ENCODE measurements at regions not wholly inside any gene's neighbourhood (a gene's known extent, or its start where the extent isn't known, plus 50 kb on each side); places are given as distances from the start of the nearest gene placed in this dataset.

DNA sequence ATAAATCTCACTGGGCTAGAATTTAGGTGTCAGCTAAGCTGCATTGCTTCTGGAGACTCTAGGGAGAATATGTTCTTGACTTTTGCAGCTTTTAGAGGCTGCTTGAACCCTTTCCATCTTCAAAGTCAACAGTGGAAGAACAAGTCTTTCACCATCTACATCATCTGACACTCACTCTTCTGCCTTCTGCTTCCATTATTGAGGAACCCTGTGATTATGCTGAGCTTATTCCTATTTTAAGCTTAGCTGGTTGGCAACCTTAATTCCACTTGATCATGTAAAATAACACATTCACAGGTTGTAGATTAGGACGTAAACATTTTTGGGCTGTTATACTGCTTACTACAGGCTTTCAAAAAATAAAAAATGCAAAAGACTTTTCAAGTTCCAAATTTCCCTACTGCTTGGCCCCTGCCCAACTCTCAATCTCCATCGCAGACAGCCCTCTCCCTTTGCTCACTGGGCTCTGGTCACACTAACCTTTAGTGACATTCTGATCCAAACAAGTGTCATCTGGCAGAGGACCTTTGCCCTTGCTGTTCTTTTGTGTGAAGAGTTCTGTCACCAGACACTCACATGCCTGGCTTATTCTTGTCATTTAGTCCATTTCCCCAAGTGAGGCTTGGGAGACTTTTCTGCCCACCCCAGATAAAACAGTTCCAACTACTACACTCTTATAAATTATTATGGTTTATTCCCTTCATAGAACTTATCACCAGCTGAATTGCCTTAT lies 1056.0 kb downstream of the STIM2 start:
- H3K4me1 ChIP-seq (ENCODE audit: control insufficient read depth in 1 of 2, insufficient read depth in 2 of 2, low read depth in 1 of 2, low read length in 1 of 2): no peaks in the 10 kb centered on the region
- ChIA-PET CTCF (no interaction called here), POLR2A (no interaction called here)
- 2% methylated on average over 2 of the region's 2 CpGs for WGBS (ENCODE audit: low lambda C conversion rate)
- no peaks in the 10 kb centered on the region for H3F3A ChIP-seq (replicated peaks; ENCODE audit: insufficient read depth)
- H3K4me2 ChIP-seq: no peak overlapping the region
- no peaks in the 10 kb centered on the region for H3K9me2 ChIP-seq
- H2AFZ ChIP-seq (ENCODE audit: low read depth): no peak overlapping the region
- H3K79me2 ChIP-seq (ENCODE audit: insufficient read depth): no peaks in the 10 kb centered on the region
- H4K20me1 ChIP-seq (ENCODE audit: insufficient read depth): no peaks in the 10 kb centered on the region
- no peaks in the 10 kb centered on the region for H3K27me3 ChIP-seq (ENCODE audit: insufficient read depth)
- no peak overlapping the region for H3K27ac ChIP-seq (ENCODE audit: low read depth in 2 of 2, low read length in 1 of 2)
- H3K36me3 ChIP-seq (replicated peaks in 1 of 2; ENCODE audit: control insufficient read depth in 1 of 2, insufficient read depth in 2 of 2, low read length in 1 of 2): no peaks in the 10 kb centered on the region
- no peak for DNase-seq
- H3K9me3 ChIP-seq: no peaks in the 10 kb centered on the region
- no peak overlapping the region for H3K9ac ChIP-seq
- TF ChIP-seq, protein P1, sequence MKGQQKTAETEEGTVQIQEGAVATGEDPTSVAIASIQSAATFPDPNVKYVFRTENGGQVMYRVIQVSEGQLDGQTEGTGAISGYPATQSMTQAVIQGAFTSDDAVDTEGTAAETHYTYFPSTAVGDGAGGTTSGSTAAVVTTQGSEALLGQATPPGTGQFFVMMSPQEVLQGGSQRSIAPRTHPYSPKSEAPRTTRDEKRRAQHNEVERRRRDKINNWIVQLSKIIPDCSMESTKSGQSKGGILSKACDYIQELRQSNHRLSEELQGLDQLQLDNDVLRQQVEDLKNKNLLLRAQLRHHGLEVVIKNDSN (IDR thresholded peaks at IDR 0.05; ENCODE audit: borderline replicate concordance, low read depth): no peak
- TF ChIP-seq RFX5 (IDR thresholded peaks at IDR 0.05; ENCODE audit: low read length): no peak
- no peak for TF ChIP-seq TCF12 (IDR thresholded peaks at IDR 0.05)
- no peak for TF ChIP-seq GABPA (IDR thresholded peaks at IDR 0.05; ENCODE audit: low read depth)
- no peak for TF ChIP-seq FOXM1 (IDR thresholded peaks at IDR 0.05; ENCODE audit: low read depth)
- TF ChIP-seq JUND (IDR thresholded peaks at IDR 0.05): no peak
- TF ChIP-seq ELF1 (IDR thresholded peaks at IDR 0.05): no peak
- TF ChIP-seq, protein P2, sequence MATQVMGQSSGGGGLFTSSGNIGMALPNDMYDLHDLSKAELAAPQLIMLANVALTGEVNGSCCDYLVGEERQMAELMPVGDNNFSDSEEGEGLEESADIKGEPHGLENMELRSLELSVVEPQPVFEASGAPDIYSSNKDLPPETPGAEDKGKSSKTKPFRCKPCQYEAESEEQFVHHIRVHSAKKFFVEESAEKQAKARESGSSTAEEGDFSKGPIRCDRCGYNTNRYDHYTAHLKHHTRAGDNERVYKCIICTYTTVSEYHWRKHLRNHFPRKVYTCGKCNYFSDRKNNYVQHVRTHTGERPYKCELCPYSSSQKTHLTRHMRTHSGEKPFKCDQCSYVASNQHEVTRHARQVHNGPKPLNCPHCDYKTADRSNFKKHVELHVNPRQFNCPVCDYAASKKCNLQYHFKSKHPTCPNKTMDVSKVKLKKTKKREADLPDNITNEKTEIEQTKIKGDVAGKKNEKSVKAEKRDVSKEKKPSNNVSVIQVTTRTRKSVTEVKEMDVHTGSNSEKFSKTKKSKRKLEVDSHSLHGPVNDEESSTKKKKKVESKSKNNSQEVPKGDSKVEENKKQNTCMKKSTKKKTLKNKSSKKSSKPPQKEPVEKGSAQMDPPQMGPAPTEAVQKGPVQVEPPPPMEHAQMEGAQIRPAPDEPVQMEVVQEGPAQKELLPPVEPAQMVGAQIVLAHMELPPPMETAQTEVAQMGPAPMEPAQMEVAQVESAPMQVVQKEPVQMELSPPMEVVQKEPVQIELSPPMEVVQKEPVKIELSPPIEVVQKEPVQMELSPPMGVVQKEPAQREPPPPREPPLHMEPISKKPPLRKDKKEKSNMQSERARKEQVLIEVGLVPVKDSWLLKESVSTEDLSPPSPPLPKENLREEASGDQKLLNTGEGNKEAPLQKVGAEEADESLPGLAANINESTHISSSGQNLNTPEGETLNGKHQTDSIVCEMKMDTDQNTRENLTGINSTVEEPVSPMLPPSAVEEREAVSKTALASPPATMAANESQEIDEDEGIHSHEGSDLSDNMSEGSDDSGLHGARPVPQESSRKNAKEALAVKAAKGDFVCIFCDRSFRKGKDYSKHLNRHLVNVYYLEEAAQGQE (IDR thresholded peaks at IDR 0.05; ENCODE audit: low read depth, low read length): no peak
- TF ChIP-seq, protein P3, sequence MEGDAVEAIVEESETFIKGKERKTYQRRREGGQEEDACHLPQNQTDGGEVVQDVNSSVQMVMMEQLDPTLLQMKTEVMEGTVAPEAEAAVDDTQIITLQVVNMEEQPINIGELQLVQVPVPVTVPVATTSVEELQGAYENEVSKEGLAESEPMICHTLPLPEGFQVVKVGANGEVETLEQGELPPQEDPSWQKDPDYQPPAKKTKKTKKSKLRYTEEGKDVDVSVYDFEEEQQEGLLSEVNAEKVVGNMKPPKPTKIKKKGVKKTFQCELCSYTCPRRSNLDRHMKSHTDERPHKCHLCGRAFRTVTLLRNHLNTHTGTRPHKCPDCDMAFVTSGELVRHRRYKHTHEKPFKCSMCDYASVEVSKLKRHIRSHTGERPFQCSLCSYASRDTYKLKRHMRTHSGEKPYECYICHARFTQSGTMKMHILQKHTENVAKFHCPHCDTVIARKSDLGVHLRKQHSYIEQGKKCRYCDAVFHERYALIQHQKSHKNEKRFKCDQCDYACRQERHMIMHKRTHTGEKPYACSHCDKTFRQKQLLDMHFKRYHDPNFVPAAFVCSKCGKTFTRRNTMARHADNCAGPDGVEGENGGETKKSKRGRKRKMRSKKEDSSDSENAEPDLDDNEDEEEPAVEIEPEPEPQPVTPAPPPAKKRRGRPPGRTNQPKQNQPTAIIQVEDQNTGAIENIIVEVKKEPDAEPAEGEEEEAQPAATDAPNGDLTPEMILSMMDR (IDR thresholded peaks at IDR 0.05): no peak
- TF ChIP-seq GATA2 (CRISPR knock-in tag; IDR thresholded peaks at IDR 0.05): no peak
- TF ChIP-seq, protein P4, sequence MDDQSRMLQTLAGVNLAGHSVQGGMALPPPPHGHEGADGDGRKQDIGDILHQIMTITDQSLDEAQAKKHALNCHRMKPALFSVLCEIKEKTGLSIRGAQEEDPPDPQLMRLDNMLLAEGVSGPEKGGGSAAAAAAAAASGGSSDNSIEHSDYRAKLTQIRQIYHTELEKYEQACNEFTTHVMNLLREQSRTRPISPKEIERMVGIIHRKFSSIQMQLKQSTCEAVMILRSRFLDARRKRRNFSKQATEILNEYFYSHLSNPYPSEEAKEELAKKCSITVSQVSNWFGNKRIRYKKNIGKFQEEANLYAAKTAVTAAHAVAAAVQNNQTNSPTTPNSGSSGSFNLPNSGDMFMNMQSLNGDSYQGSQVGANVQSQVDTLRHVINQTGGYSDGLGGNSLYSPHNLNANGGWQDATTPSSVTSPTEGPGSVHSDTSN (IDR thresholded peaks at IDR 0.05): no peak
- TF ChIP-seq SIN3A (IDR thresholded peaks at IDR 0.05; ENCODE audit: borderline replicate concordance, low read depth, low read length): no peak
- no peak for TF ChIP-seq RAD21 (IDR thresholded peaks at IDR 0.05; ENCODE audit: low read length)
- no peak for TF ChIP-seq NRF1 (IDR thresholded peaks at IDR 0.05; ENCODE audit: low read depth, low read length)
- no peak for TF ChIP-seq RCOR1 (IDR thresholded peaks at IDR 0.05; ENCODE audit: low read length)
- no peak overlapping the region for H3K4me3 ChIP-seq (ENCODE audit: low read depth in 2 of 2, low read length in 1 of 2)

Data from SK-N-SH (cell line).